ENCODE measurements at regions not wholly inside any gene's neighbourhood (a gene's known extent, or its start where the extent isn't known, plus 50 kb on each side); places are given as distances from the start of the nearest gene placed in this dataset.
"Not testable (repeated sequence)": the region's sequence is repeated elsewhere in the genome, so short reads cannot be mapped to it uniquely, and the experiment has no call there.

DNA sequence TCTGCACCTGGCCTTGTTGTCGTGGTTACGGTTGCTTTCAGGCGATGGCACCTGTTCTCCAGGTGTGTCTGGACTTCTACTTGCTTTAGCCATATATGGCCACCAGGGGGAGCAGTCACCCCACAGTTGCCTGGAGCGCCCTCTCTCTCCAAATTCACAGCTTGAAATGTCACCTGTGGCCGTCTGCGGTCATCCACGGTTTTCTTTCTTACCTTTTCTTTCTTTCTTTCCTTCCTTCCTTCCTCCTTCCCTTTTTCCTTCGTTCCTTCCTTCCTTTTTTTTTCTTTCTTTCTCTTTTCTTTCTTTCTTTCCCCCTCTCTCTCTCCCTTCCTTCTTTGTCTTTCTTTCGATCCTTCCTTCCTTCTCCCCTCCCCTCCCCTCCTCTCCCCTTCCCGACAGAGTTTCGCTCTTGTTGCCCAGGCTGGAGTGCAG lies 150.5 kb upstream of the VKORC1L1 start:
- H3K4me3 ChIP-seq, result no peak overlapping the region
- H3K4me1 ChIP-seq, result no peaks in the 10 kb centered on the region
- H3K36me3 ChIP-seq, result no peaks in the 10 kb centered on the region
- intact Hi-C loops (cut with DNase I; ENCODE audit: low total_unique reads), result no loop called here
- TF ChIP-seq POLR2A (IDR thresholded peaks at IDR 0.05), result no peak
- TF ChIP-seq, protein P1, sequence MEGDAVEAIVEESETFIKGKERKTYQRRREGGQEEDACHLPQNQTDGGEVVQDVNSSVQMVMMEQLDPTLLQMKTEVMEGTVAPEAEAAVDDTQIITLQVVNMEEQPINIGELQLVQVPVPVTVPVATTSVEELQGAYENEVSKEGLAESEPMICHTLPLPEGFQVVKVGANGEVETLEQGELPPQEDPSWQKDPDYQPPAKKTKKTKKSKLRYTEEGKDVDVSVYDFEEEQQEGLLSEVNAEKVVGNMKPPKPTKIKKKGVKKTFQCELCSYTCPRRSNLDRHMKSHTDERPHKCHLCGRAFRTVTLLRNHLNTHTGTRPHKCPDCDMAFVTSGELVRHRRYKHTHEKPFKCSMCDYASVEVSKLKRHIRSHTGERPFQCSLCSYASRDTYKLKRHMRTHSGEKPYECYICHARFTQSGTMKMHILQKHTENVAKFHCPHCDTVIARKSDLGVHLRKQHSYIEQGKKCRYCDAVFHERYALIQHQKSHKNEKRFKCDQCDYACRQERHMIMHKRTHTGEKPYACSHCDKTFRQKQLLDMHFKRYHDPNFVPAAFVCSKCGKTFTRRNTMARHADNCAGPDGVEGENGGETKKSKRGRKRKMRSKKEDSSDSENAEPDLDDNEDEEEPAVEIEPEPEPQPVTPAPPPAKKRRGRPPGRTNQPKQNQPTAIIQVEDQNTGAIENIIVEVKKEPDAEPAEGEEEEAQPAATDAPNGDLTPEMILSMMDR (IDR thresholded peaks at IDR 0.05 in 4 of 5, conservative IDR thresholded peaks at IDR 0.05 in 1 of 5), result peak in 4 of 5 experiments; percentile 33 to 77 (median 58)
- ATAC-seq (peak in 1 of 2 donors; percentile 62), DNase-seq (peak; percentile 4 to 23)
- no peaks in the 10 kb centered on the region for H3K9me3 ChIP-seq
- no peak overlapping the region for H3K27ac ChIP-seq
- in situ Hi-C loops (cut with MboI; ENCODE audit: low sequenced_read_pairs in 4 of 4), result no loop called here
- no peaks in the 10 kb centered on the region for H3K27me3 ChIP-seq

DNA sequence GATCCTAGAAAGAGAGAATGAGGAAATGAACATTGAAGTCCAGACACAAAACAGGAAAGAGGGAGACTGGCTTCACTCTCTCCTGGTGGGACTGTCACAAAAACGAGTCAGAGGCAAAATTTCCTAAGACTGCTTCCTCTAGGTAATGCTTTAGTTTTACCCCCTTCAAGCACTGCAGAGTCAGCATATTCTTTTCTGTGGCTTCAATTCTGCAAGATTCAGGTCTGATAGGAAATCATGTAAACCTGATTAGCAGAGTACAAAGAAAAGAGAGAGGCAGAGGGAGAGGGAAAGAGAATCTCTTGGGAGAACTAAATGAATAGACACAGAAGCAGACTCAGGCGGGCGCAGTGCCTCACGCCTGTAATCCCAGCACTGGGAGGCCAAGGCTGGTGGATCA lies 145.7 kb upstream of the VKORC1L1 start:
- H3K36me3 ChIP-seq; H3K27me3 ChIP-seq; ATAC-seq; H3K4me1 ChIP-seq; H3K27ac ChIP-seq; H3K9me3 ChIP-seq; intact Hi-C loops (cut with DNase I; ENCODE audit: low total_unique reads); H3K4me3 ChIP-seq; DNase-seq: not testable (repeated sequence)
- in situ Hi-C loops (cut with MboI; ENCODE audit: low sequenced_read_pairs in 4 of 4), result loop anchor here in 3 of 4 donors (25.0 kb wide), 1 partner anchor 260 kb away; the partner anchor contains the start of gene GUSB (in 3 of the 3)

DNA sequence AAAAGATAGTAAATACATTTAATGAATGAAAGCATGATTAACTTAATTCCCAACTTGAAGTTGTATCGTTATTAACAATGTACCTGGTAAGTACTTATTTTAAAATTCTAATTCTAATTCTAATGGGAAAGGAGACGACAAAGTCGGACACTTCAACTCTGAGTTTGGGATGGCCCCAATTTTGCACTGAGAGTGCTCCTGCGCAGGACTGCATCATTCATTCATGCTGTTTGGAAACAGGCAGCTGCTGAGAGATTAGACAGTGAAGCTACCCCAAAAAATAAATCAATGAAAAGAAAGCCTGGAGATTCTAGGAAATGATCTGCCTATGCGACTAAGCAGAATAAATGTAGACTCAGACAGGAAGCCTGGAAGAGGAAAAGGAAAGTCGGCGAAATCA lies 141.7 kb upstream of the VKORC1L1 start:
- in situ Hi-C loops (cut with MboI; ENCODE audit: low sequenced_read_pairs in 4 of 4), result loop anchor here in 3 of 4 donors (25.0 kb wide), 1 partner anchor 256 kb away; the partner anchor contains the start of gene GUSB (in 3 of the 3)
- Histone ChIP-seq H3K4me3 (no peak overlapping the region), H3K27me3 (no peaks in the 10 kb centered on the region), H3K4me1 (no peaks in the 10 kb centered on the region), H3K9me3 (no peaks in the 10 kb centered on the region), H3K36me3 (no peaks in the 10 kb centered on the region), H3K27ac (no peak overlapping the region)
- intact Hi-C loops (cut with DNase I; ENCODE audit: low total_unique reads), result no loop called here
- DNase-seq (no peak), ATAC-seq (no peak)
- no peak for TF ChIP-seq POLR2A (IDR thresholded peaks at IDR 0.05)
- TF ChIP-seq, protein P1 (IDR thresholded peaks at IDR 0.05 in 4 of 5, conservative IDR thresholded peaks at IDR 0.05 in 1 of 5), result no peak

DNA sequence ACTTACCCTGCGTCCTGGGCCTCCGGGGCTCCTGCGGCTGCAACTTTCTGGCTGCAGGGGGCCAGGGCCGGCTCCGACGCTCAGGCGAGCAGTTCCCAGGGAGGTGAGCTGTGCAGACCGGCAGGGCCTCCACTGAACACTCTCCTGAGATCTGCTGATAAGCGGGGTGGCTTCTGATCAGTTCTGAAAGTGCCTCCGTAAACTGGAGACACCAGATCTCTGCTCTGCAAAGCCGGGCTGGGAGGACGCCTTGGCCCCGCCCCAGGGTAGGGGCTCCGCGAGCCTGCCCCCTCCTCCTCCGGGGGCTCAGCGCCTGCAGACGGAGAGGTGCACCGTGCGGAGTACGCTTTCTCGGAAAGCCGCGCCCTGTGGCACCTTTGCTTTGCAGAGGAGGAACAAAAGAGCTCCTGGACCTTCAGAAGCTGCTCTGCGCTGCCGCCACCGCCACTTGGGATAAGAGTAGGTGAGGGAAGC lies 141.3 kb upstream of the VKORC1L1 start:
- in situ Hi-C loops (cut with MboI; ENCODE audit: low sequenced_read_pairs in 4 of 4), result loop anchor here in 3 of 4 donors (25.0 kb wide), 1 partner anchor 256 kb away; the partner anchor contains the start of gene GUSB (in 3 of the 3)
- no peak overlapping the region for H3K4me3 ChIP-seq
- TF ChIP-seq POLR2A (IDR thresholded peaks at IDR 0.05), result no peak
- TF ChIP-seq, protein P1 (IDR thresholded peaks at IDR 0.05 in 4 of 5, conservative IDR thresholded peaks at IDR 0.05 in 1 of 5), result no peak

DNA sequence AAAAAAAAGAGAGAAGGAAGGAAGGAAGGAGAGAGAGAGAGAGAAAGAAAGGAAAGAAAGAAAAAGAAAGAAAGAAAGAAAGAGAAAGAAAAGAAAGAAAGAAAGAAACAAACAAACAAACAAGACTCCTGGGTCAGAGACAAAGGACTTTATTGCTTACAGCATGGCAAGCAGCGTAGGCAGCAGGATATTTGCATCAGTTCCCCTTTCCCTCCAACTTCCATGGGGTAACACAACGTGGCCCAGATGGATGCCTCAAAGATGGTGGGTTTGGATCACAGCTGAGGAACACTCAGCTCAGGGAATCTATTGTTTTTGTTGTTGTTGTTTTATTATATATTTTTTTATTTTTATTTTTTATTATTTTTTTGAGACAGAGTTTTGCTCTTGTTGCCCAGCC lies 128.5 kb upstream of the VKORC1L1 start:
- in situ Hi-C loops (cut with MboI; ENCODE audit: low sequenced_read_pairs in 4 of 4) (loop anchor here in 3 of 4 donors (25.0 kb wide), 1 partner anchor 243 kb away; the partner anchor contains the start of gene GUSB (in 3 of the 3)), intact Hi-C loops (cut with DNase I; ENCODE audit: low total_unique reads) (no loop called here)
- H3K27ac ChIP-seq, result no peak overlapping the region
- no peak for DNase-seq
- no peaks in the 10 kb centered on the region for H3K27me3 ChIP-seq
- H3K36me3 ChIP-seq, result no peaks in the 10 kb centered on the region
- no peak overlapping the region for H3K4me3 ChIP-seq
- no peak for ATAC-seq
- H3K4me1 ChIP-seq, result no peaks in the 10 kb centered on the region
- TF ChIP-seq, protein P1 (IDR thresholded peaks at IDR 0.05 in 4 of 5, conservative IDR thresholded peaks at IDR 0.05 in 1 of 5), result no peak
- no peak for TF ChIP-seq POLR2A (IDR thresholded peaks at IDR 0.05)
- H3K9me3 ChIP-seq, result no peaks in the 10 kb centered on the region

More for the DNA sequence above, 141.3 kb upstream of the VKORC1L1 start:
- H3K9me3 ChIP-seq, result no peaks in the 10 kb centered on the region
- H3K4me1 ChIP-seq, result no peaks in the 10 kb centered on the region
- intact Hi-C loops (cut with DNase I; ENCODE audit: low total_unique reads), result no loop called here
- H3K27me3 ChIP-seq, result no peaks in the 10 kb centered on the region
- H3K36me3 ChIP-seq, result no peaks in the 10 kb centered on the region
- no peak for ATAC-seq
- no peak overlapping the region for H3K27ac ChIP-seq
- DNase-seq, result no peak
